ENCODE measurements at regions not wholly inside any gene's neighbourhood (a gene's known extent, or its start where the extent isn't known, plus 50 kb on each side); places are given as distances from the start of the nearest gene placed in this dataset.

DNA sequence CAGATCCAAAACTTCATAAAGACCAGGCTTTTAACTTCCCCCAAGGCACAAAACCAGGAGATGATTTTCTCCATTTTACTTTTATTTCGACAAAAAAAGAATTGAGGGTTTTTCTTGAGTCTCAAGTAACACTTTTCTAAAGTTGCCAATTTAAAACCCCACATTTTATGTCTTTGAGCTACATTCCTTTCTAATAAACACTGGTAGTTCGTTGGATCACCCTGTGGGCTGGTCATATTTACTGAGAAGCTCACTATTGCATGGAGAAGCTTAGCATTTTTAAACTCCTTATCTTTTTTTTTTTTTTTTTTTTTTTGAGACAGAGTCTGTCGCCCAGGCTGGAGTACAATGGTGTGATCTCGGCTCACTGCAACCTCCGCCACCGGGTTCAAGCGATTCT, 255.1 kb upstream of the TPM1 start:
- no peak for DNase-seq

DNA sequence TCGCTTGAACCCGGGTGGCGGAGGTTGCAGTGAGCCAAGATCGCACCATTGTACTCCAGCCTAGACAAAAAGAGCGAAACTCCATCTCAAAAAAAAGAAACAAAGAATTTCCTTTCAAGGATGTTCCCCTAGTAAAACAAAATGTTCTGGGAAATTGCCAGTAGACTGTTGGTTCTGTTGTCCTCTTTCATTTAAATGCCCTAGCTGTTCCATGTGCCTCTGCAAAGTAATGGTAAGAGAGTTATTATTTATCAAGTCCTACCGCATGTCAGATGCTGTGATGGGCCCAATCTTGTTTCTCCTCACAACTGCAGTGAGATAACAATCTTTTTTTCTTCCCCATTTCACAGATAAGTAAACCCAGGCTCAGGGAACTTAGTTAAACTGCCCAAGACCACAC, 254.3 kb upstream of the TPM1 start:
- no peak for DNase-seq

DNA sequence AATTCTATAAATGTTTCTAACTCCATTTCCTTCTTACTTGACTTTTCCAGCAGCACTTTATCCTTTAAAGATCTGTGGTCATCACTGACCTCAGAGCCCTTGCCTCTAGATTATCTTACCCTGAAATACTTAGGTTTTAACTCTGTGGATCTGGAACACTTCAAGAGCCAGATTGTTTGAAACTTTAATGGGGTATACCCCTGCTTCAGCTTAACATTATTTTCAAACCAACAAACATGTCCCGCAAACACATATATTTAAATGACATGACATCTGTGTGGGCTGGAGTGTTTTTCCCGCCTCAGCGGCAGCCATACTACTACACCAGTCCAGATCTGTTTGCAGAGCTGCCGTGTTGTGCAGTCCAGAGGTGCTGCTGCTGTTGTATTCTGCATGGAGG, 252.0 kb upstream of the TPM1 start:
- no peak for DNase-seq

DNA sequence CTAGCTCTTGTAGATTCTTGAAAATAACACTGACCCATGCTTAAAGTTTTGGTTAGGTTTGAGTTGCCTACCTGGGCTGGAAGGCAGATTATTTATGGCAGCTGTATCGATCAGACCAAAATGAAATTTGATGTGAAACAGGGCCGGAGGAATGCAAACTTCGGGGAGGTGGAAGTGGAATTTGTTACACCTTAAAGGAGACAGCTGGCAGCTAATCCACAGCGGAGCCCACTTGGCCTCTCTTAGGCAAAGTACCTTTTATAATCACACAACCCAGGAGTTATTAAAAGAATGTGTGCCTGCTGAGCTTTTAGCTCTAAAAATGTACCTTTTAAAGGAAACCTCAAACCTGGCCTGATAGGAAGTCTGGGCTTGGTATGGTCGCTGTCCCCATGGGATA, 250.9 kb upstream of the TPM1 start:
- DNase-seq: no peak

DNA sequence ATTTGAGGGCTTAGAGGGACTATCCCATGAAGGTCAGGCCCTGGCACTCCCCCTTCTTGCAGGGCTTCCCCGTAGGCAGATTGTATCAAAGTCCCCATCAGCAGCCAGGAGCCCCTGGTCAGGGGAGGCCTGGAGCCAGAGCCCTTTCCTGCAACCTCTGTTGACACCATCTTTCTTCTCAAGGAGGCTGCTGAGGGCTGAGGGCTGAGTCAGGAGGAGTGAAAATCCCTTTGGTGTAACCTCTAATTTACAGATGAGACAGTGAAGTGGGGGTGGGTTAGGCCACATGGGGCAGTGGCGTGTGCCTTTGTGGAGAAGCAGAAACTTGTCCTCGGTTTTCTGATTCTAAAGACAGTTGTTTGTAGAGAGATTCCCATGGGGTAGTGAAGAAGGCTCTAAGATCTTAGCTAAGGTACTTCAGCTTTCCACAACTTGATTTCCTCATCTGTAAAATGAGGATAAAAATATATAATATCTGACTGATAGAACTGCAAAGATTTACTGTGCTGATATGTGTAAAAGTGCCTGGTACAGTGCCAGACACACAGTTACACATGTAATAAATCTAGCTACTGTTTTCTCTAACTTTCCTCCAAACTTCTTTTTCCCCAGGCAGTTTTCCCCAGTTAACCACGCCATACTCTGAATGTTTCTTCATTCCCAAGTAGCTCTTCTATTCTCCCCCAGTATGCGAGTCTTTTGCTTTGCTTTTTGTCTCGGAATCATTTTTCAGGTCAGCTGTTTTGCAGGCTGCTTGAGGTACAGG, 249.4 kb upstream of the TPM1 start:
- DNase-seq: no peak

DNA sequence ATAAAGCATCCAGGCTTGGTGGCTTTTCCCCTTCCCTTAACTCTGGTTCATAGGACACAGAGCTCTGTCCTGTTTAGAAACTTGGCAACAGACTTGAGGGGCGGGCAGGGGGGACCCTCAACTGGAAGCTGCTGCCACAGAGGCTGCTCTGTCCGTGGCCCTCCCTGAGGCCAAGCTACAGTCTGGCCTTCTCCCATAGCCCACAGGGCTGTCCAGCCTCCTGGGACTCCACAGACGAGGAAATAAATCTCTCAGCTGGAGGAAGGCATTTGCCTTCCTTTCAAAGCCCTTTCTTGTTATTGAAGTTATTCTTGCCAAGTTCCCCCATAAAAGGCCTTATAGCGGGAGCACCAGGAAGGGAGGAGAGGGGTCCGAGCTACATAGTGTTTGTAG, 248.8 kb upstream of the TPM1 start:
- DNase-seq: no peak

DNA sequence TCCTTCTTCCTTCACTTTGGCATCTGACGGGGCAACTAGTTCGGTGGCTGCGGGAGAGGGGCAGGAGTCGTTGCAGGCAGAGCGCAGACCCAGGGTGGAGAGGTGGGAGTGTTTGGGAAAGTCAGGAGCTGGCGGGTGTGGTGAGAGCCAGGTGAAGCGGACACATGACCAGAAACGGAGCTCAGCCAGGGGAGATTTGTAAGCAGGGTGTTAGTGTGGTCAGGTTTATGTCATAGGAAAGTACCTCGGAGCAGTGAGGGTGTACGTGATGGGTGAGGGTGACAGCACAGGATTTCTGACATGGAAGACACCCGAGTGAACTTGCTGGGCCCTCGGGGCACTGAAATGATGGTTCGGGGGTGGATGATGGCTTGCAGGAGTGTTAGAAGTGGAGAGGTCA, 247.4 kb upstream of the TPM1 start:
- DNase-seq: no peak

DNA sequence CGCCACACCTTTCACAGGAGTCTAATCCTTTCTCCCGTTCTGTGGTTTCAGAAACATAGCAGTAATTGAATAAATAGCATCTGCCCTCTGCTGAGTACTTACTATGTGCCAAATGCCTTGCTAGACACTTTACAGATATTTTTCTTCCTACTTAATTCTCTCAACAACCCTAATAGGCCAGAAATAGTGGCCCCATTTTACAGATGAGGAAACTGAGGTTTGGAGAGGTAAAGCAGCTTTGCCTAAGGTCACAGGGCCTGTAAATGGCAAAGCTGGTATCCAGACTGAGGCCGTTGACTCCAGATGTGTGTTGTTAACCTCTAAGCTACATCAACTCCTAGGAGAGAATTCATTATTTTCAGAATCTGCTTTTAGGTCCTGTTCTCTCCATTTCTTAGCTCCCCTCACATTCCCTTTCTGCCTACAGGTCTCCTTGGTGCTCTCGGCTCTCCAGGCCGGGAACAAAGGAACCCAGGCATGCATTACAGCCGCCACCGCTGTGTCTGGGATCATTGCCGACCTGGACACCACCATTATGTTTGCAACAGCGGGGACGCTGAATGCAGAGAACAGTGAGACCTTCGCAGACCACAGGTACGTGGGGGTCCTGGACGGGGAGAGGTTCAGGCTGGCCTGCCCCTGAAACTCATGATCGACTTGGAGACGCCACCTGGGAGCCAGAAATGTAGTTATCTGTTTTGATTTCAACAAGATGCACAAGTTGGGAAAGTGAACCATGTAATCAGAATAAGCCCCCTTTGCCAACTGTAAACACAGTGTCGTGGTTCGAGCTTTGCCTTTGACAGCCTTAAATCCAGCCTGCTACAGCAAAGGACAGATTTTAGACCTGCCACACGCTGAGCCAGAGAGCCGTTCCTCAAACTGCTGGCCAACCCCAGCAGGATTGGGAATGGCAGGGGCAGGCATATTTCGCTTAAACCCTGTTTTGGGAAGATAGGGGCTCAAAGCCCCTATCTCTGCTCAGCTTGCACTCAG, 246.5 kb upstream of the TPM1 start:
- DNase-seq: no peak

DNA sequence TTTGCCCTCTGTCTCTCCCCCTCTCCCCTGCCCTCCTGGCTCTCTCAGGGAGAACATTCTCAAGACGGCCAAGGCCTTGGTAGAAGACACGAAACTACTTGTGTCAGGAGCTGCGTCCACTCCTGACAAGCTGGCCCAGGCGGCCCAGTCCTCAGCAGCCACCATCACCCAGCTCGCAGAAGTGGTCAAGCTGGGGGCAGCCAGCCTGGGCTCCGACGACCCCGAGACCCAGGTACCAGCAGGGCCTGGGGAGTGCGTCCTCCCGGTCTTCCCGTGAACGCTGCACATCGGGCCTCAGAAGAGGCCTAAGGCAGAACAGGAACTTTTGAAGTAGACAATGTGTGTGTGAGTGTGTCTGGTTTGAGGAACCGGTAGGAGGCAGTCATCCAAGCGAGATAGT, 245.4 kb upstream of the TPM1 start:
- no peak for DNase-seq

DNA sequence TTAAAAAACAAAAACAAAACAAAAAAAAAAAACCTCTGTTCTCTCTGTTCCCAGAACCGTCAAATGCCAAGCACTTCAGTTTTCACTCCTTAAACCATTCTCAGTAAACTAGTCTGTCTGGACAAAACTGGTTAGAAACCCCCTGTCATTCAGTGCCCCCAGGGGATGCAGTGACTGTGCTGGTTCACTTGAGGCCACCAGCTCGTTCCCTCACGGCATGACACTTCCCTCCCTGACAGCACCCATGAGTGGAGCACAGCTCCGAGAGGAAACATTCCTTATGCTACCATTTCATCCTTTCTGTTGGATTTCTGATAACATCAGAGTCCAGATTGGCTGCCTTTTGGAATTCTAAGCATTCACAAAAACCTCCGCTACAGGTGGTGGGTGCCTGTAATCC, 244.0 kb upstream of the TPM1 start:
- DNase-seq: no peak

DNA sequence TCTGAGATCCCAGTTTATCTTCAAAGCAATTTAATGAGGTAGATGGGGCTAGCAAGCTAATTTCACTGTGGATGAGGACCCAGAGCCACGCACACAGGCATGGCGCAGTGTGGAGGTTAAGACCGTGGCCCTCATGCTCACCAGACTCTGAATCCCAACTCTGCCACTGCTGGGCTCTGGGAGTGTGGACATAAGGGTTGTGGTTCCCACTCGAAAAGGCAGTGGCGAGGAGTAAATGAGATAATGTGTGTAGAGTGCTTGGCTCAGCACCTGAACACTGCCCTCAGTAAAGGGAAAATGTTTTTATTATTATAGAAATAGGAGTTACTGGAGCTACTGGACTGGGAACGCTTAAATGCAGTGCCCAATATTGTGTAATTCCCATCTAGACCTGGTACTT, 243.5 kb upstream of the TPM1 start:
- no peak for DNase-seq

DNA sequence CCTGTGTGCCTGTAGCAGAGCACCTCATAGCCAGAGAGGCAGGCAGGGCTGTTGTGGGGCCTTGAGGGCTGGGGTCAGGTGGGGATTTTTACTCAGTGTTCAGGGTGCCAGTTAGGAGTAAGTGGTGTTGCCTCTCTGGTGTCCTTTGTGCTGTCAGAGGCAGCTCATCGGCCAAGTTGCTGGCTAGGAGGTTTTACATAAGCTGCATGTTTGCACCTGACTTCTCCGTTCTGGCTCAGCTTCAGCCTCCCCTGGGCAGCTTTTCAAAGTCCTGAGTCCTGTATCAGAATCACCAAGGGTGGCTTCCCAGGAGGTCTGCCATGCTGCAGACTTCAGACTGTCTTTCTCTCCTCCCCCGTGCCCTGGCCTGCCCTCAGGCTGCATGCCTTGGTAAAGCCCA, 242.6 kb upstream of the TPM1 start:
- DNase-seq: no peak

DNA sequence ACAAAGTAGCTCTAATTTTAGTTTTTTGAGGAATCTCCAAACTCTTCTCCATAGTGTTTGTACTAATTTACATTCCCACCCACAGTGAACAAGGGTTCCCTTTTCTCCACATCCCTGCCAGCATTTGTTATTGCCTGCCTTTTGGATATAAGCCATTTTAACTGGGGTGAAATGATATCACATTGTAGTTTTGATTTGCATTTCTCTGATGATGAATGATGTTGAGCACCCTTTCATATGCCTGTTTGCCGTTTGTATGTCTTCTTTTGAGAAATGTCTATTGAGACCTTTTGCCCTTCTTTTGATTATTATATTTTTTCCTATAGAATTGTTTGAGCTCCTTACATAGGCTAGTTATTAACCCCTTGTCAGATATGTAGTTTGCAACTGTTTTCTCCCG, 239.9 kb upstream of the TPM1 start:
- no peak for DNase-seq

DNA sequence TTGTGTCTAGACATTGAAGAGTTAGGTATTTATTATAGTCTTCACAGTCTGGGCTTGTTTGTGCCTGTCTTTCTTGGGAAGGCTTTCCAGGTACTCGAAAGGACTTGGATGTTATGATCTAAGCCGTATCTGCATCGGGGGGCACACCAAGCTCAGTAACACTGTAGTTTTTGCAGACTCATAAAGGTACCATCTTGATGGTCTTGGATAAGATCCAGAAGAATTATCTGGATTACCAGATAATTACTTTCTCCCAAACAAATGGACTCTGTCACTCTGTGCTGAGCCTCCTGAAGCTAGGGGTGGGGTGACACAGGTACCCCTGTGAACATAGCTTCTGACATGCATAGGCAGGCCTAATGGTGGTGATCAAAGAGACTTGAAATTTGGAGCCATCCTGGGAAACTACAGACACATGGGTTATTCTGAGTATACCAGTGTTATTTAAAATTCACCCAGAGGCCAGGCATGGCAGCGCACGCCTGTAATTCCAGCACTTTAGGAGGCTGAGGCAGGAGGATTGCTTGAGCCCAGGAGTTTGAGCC, 238.6 kb upstream of the TPM1 start:
- DNase-seq: no peak

DNA sequence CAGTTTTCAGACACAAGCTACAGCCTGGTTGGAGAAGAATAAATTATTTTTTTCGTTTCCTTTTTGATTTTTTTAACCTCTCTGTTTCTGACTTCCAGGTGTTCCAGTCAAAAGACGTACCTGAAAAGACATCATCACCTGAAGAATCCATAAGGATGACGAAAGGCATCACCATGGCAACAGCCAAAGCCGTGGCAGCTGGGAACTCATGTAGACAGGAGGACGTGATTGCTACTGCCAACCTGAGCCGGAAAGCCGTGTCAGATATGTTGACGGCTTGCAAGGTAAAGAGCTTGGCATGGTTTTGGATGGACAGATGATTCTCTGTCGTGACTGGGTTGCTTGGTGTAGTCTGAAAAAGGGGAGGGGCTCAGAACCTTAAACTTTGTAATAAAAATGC, 237.0 kb upstream of the TPM1 start:
- peak; percentile 6 for DNase-seq

DNA sequence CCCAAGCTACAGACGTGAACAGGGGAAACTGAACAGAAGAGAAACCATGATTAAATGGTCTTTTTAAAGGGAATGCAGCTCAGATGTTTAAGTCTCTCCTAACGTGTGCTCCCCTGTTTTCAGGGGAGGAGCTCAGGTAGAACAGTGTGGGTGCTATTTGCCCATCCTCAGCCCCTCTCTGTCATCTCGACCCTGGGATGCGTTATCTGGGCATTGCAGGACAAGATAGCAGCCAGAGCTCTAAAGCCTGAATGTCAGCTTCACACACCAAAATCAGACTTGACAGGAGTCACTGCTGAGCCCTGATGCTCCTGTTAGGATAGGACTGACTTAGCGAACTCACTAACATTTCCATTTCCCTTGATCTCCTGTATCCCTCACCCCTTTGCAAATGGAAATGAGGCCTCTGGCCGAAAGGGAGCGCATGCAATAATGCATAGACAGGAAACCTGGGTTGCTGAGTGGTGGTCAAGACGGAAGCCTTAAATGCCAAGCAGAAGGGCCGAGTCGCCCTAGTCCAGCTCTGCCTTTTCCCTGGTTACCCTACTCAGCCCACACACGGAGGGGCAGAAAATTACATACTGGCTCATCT, 234.9 kb upstream of the TPM1 start:
- DNase-seq: no peak

DNA sequence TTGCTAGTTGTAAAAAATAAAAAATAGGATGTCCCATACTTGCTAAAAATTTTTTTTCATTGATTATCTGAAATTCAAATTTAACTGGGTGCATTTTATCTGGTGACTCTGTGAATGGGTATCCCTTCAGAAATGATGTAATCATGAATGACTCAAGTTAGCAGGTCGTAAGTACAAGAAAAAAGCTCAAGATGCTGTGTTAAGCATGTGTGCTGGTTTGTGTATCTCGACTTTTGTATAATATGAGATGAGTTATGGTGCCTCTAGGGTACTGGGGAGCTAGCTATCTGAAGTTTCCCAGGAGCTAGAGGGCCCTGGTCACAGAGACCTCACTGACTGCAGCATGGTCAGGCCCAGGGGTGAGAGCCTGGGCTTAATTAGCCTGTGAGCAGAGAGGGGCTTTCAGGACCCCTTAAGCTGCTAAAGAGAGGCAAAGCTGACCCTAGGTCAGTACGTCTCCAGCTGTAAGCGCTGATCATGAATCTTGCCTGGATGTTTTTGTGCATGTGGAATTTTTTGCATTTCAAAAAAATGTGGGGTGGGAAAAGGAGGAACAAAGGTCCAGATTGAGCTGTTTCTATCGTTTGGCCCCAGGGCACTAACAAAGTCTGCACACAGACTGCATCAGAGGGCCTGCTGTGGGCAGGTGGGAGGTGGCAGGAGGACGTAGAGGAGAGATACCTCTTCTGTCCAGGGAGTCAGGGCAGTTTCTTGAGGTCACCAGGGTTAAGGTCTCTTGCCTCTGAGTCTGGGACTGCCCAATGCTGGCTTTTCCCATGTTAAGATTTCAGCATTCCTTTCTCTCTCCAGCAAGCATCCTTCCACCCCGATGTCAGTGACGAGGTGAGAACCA, 233.2 kb upstream of the TPM1 start:
- DNase-seq: no peak

DNA sequence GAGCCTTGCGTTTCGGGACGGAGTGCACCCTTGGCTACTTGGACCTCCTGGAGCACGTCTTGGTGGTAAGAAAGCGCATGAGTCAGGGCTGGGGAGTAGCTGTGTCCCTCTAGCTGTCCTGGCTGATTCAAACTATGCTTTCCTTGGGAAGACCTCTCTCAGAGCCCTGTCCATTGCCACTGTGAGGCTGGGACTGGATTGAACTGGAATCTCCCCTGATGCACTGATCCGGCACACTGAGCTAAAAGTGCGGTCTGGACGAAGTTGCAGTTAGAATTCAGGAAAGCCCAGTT, 232.6 kb upstream of the TPM1 start:
- no peak for DNase-seq

DNA sequence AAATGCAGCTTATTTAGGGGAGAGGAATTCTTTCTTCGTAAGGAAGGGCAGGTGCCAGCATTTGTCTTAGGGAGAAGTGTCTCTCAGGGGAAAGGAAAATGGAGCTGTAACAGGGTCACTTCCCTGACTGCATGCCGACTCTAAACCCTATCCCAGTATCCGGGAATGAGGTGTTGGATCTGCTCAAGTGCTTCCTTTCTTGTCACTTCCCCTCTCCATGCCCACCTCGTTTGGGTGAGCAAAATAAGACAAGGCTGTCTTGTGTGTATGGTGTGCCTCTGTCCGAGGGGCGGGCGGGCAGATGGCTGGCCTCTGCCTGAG, 230.1 kb upstream of the TPM1 start:
- no peak for DNase-seq

DNA sequence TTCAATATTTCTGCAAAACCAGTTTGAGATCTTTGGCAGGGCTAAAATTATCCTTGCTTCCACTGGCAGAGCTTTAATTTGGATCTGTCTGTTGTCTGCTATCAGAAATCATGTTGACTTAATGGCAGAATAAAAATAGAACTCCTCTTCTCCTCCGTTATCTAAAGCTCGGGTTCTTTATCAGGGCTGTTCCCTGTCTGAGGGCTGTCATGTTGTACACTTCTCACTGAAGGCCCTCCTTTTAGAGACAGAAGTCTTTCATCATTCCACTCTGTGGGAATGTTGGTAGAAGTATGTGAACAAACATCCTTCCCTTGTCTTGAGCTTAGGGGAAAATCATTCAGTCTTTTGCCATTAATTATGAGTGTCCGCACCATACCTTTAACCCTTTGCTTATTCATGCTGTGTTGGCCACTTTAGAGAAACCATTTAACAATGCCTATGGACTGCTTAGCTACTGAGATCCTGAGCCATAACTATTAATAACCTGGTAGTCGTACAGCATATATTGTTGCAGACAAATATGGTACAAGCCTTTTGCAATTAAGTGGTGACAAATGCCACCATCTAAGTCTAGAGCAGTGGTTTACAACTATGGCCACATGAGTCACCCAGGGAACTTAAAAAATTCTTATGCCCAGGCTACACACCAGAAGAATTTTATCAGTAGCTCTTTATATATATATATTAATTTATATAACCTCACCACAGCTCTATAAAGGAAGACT, 226.0 kb upstream of the TPM1 start:
- no peak for DNase-seq

DNA sequence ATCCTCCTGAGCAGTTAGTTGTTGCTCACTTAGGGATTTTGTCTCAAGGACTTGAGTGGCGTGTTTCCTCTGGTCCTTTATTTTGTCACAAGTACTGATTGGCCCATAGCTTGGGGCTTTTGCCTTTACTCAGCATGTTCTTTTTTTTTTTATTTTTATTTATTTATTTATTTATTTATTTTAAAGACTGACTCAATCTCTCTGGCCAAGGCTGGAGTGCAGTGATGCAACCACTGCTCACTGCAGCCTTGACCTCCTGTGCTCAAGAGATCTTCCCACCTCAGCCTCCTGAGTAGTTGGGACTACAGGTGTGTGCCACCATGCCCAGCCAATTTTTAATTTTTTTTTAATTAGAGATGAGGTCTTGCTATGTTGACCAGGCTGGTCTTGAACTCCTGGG, 223.9 kb upstream of the TPM1 start:
- DNase-seq: no peak

DNA sequence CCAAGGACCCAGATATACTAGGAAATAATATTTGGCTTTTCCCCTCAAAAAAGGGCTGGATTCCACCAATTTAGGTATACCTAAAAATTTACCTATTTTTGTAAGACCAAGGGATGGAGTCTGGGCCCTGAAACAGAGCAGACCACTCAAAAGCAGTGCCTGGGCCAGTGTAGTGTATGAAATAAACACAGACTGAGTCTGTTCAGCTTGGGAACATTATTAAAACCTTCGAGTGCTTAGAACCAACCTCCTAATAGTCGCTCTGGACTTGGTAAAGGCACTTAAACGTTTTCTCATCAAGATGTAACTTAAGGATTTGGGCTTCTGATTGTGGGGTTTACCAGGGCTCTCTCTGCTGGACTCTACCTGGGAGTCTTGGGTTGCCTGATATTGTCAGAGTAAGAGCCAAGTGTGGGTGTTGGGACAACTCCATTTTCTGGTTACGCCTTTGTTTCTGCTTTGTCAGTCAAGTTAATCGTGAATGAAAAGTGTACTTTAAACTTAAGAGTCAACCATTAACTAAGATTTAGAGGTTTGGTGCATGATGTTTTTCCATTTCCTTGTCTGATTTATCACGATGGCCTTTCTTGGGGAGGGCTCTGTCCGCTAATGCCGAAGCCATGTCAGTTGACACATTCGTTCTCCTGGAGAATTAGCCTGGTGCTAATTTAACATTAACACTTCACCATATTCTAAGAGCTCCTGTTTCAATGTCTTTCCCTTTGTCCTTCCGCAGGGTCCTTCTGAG, 221.0 kb upstream of the TPM1 start:
- no peak for DNase-seq
